B cell (primary cell): ENCODE measurements at regions not wholly inside any gene's neighbourhood (a gene's known extent, or its start where the extent isn't known, plus 50 kb on each side); places are given as distances from the start of the nearest gene placed in this dataset.

Experiments used
- ATAC-seq: fragments of 200-7000 bp; cut with Tn5 transposase; one replicate; pipeline ENCODE4 v1.10.0; 2021; ENCODE audit warnings: low read depth, mild to moderate bottlenecking, moderate number of reproducible peaks, moderate library complexity
- CTCF ChIA-PET: fragments of 350-600 bp; sonication (Branson Sonifier 250); formaldehyde crosslinking; loops from one replicate; lab custom pipeline; 2021; ENCODE audit warnings: antibody characterized with exemption, inconsistent platforms; lab: Charles Lee
- POLR2A ChIA-PET: fragments of 350-600 bp; sonication (Branson Sonifier 250); formaldehyde crosslinking; loops from one replicate; lab custom pipeline; 2021; ENCODE audit warnings: antibody characterized with exemption; lab: Charles Lee
- DNase-seq: peaks from one replicate; pipeline ENCODE4 v3.0.0; 2013
- H2AFZ ChIP-seq: 2 replicates; pipeline ENCODE4 v1.6.1; 2012; ENCODE audit warnings: mild to moderate bottlenecking, low read depth, low read length; ENCODE audit not compliant: insufficient read depth, poor library complexity, severe bottlenecking
- H3K27ac ChIP-seq, 2 donors: 1 replicate in 1 of 2; 2 replicates in 1 of 2; pipeline ENCODE4 v1.5.1; 2012 to 2013; ENCODE audit warnings: low read length in 2 of 2, mild to moderate bottlenecking in 2 of 2, moderate library complexity in 1 of 2
- H3K27me3 ChIP-seq, 4 experiments: fragments of 200-600 bp in 1 of 4; sonication (generic) in 1 of 4; replicated peaks in 1 of 4; 1 replicate in 2 of 4; 2 replicates in 2 of 4; pipeline versions ENCODE4 v1.6.1 to v1.7.0; 2013 to 2016; ENCODE audit warnings: low read length in 3 of 4, mild to moderate bottlenecking in 2 of 4, mixed read lengths in 1 of 4, moderate library complexity in 1 of 4; ENCODE audit not compliant: insufficient read depth in 4 of 4, control insufficient read depth in 3 of 4; ENCODE audit errors: control extremely low read depth in 1 of 4
- H3K36me3 ChIP-seq, 2 experiments: replicated peaks in 1 of 2; 1 replicate in 1 of 2; 2 replicates in 1 of 2; pipeline versions ENCODE4 v1.6.1 to v1.7.1; 2013; ENCODE audit warnings: low read length in 1 of 2; ENCODE audit not compliant: insufficient read depth in 2 of 2, control insufficient read depth in 1 of 2; ENCODE audit errors: control extremely low read depth in 1 of 2, extremely low read depth in 1 of 2
- H3K4me1 ChIP-seq, 2 donors: fragments of 200-600 bp in 1 of 2; sonication (generic) in 1 of 2; 1 replicate in 1 of 2; 2 replicates in 1 of 2; pipeline versions ENCODE4 v1.5.1 to v1.6.1; 2013 to 2017; ENCODE audit warnings: low read length in 2 of 2; ENCODE audit not compliant: control insufficient read depth in 2 of 2, insufficient read depth in 2 of 2
- H3K4me2 ChIP-seq: replicated peaks from 2 replicates; pipeline ENCODE3; 2012; ENCODE audit warnings: mild to moderate bottlenecking, low read depth, low read length; ENCODE audit not compliant: poor library complexity, severe bottlenecking
- H3K4me3 ChIP-seq, 5 experiments: fragments of 200-600 bp in 1 of 5; sonication (generic) in 1 of 5; 1 replicate in 3 of 5; 2 replicates in 2 of 5; pipeline versions ENCODE4 v1.5.1 to v1.7.0; 2011 to 2016; ENCODE audit warnings: low read length in 4 of 5, mild to moderate bottlenecking in 4 of 5, low read depth in 2 of 5, control low read depth in 1 of 5, moderate library complexity in 1 of 5; ENCODE audit not compliant: insufficient read depth in 1 of 5; ENCODE audit errors: control extremely low read depth in 1 of 5, extremely low read depth in 1 of 5
- H3K79me2 ChIP-seq: fragments of 200-600 bp; sonication (generic); one replicate; pipeline ENCODE4 v1.6.0; 2016; ENCODE audit warnings: low read length; ENCODE audit not compliant: control insufficient read depth, insufficient read depth
- H3K9ac ChIP-seq: fragments of 200-600 bp; sonication (generic); 2 replicates; pipeline ENCODE4 v1.6.1; 2017; ENCODE audit warnings: mild to moderate bottlenecking, low read length, moderate library complexity
- H3K9me3 ChIP-seq, 3 donors: one replicate each; pipeline versions ENCODE4 v1.6.1 to v1.7.1; 2013; ENCODE audit warnings: low read length in 2 of 3; ENCODE audit not compliant: control insufficient read depth in 2 of 3, insufficient read depth in 1 of 3; ENCODE audit errors: control extremely low read depth in 1 of 3
- H4K20me1 ChIP-seq: 2 replicates; pipeline ENCODE4 v1.6.0; 2012; ENCODE audit warnings: mild to moderate bottlenecking, low read length; ENCODE audit not compliant: insufficient read depth, control insufficient read depth, poor library complexity, severe bottlenecking
- H3K27ac Mint-ChIP-seq: one replicate; pipeline ENCODE4 v1.8.0; 2021; ENCODE audit warnings: mixed read lengths
- H3K27me3 Mint-ChIP-seq: one replicate; pipeline ENCODE4 v1.8.0; 2021; ENCODE audit warnings: mixed read lengths
- H3K4me1 Mint-ChIP-seq: one replicate; pipeline ENCODE4 v1.8.0; 2021; ENCODE audit warnings: mixed read lengths
- H3K4me3 Mint-ChIP-seq: one replicate; pipeline ENCODE4 v1.8.0; 2021; ENCODE audit warnings: mixed read lengths
- H3K9me3 Mint-ChIP-seq: one replicate; pipeline ENCODE4 v1.8.0; 2022; ENCODE audit warnings: mixed read lengths; ENCODE audit not compliant: insufficient read depth
- CTCF ChIP-seq: fragments of 200-600 bp; IDR thresholded peaks from one replicate; pipeline ENCODE4 v1.8.0; 2022; ENCODE audit warnings: antibody characterized with exemption, mild to moderate bottlenecking
- EZH2 ChIP-seq: IDR thresholded peaks from 2 replicates; pipeline ENCODE4 v1.6.1; 2012; ENCODE audit warnings: borderline replicate concordance, low read depth, mild to moderate bottlenecking, moderate library complexity, low read length; ENCODE audit not compliant: insufficient read depth, poor library complexity, severe bottlenecking
- WGBS: methylation state at CpG from one replicate; pipeline ENCODE4 v1.1.5; 2013; ENCODE audit warnings: missing lambda C conversion rate; ENCODE audit not compliant: insufficient coverage; 5-methylcytosine and 5-hydroxymethylcytosine counted together
- intact Hi-C: fragments of 100-400 bp; cut with micrococcal nuclease; formaldehyde crosslinking; loops from one replicate; pipeline ENCODE4 v1.10.0; 2022

- H3K9me3 Mint-ChIP-seq = peaks cover 2% of the 10 kb centered on the region
- Histone ChIP-seq H4K20me1 (no peaks in the 10 kb centered on the region), H3K27me3 (no peaks in the 10 kb centered on the region), H3K4me3 (no peak overlapping the region), H3K79me2 (no peaks in the 10 kb centered on the region), H3K36me3 (no peaks in the 10 kb centered on the region), H3K9ac (no peak overlapping the region), H3K4me1 (no peaks in the 10 kb centered on the region), H3K4me2 (no peak overlapping the region), H3K9me3 (peaks cover 0 to 14% (median 0%) of the 10 kb centered on the region in 3 donors), H2AFZ (no peak overlapping the region), H3K27ac (no peak overlapping the region)
- DNase-seq = no peak
- peaks cover 4% of the 10 kb centered on the region for H3K27me3 Mint-ChIP-seq
- CTCF ChIA-PET = no interaction called here
- ATAC-seq = no peak
- no peaks in the 10 kb centered on the region for H3K4me1 Mint-ChIP-seq
- TF ChIP-seq EZH2 = no peak
- TF ChIP-seq CTCF = no peak
- H3K4me3 Mint-ChIP-seq = no peak overlapping the region
- no peak overlapping the region for H3K27ac Mint-ChIP-seq
- POLR2A ChIA-PET = no interaction called here
- 63% methylated on average over 2 of the region's 2 CpGs for WGBS
- intact Hi-C loops = no loop called here
Measured at GRCh38 chr3:135649361-135649760, 316.2 kb upstream of the PPP2R3A start.

GRCh38 chr3:135650309-135650708 lies 315.2 kb upstream of the PPP2R3A start:
- Mint-ChIP-seq H3K4me1 (no peaks in the 10 kb centered on the region), H3K27ac (no peak overlapping the region), H3K27me3 (peaks cover 4% of the 10 kb centered on the region), H3K9me3 (peaks cover 2% of the 10 kb centered on the region), H3K4me3 (no peak overlapping the region)
- no peak overlapping the region for H3K9ac ChIP-seq
- H3K4me1 ChIP-seq = no peaks in the 10 kb centered on the region
- ATAC-seq (no peak), DNase-seq (no peak)
- no peak for TF ChIP-seq EZH2
- TF ChIP-seq CTCF = no peak
- H4K20me1 ChIP-seq = no peaks in the 10 kb centered on the region
- H3K27me3 ChIP-seq = no peaks in the 10 kb centered on the region
- H3K27ac ChIP-seq = no peak overlapping the region
- 89% methylated on average over 1 of the region's 1 CpG for WGBS
- intact Hi-C loops = no loop called here
- peaks cover 0 to 14% (median 0%) of the 10 kb centered on the region in 3 donors for H3K9me3 ChIP-seq
- no peaks in the 10 kb centered on the region for H3K36me3 ChIP-seq
- H3K4me2 ChIP-seq = no peak overlapping the region
- no peak overlapping the region for H3K4me3 ChIP-seq
- POLR2A ChIA-PET = no interaction called here
- no peak overlapping the region for H2AFZ ChIP-seq
- CTCF ChIA-PET = no interaction called here
- no peaks in the 10 kb centered on the region for H3K79me2 ChIP-seq
